MM.1S (cell line): ENCODE measurements at regions not wholly inside any gene's neighbourhood (a gene's known extent, or its start where the extent isn't known, plus 50 kb on each side); places are given as distances from the start of the nearest gene placed in this dataset.

Source experiments
- CTCF ChIP-seq: fragments of 300-600 bp; sonication (generic); IDR thresholded peaks from 2 replicates; pipeline ENCODE4 v1.5.1; 2016; ENCODE audit warnings: antibody characterized with exemption, low read length, mixed read lengths
- EZH2 ChIP-seq: fragments of 300-600 bp; sonication (generic); optimal IDR thresholded peaks from 2 replicates; pipeline ENCODE3; 2017; ENCODE audit warnings: low read depth, mild to moderate bottlenecking, antibody characterized with exemption, low read length, mixed read lengths

DNA sequence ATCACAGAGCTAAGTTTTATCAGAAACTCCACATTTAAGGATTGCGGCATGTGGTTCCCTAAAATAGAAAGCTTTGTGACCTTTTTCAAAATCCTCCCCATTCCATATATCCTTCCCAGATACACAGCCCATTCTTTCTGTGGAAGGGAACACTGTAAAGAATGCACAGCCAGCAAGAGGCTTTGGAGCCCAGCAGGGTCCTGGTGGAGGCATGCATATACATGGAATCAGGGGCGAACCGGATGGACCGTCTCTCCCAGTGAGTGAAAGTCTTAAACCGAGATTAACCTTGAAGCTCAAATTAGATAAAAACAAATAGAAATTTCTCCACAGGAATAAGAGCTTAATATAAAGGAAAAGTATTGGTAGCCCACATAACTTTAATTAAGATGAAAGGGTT, 436.2 kb upstream of the MDFIC2 start:
- TF ChIP-seq CTCF (no peak), EZH2 (no peak)
